Activated CD8-positive, alpha-beta T cell treated with anti-CD3 and anti-CD28 coated beads, Interleukin-2, amount 10 ng/mL, durations not matched to agents 7 days and 5 days (primary cell): ENCODE measurements at regions not wholly inside any gene's neighbourhood (a gene's known extent, or its start where the extent isn't known, plus 50 kb on each side); places are given as distances from the start of the nearest gene placed in this dataset.

Experiments
- ATAC-seq: fragments of 150-1000 bp; cut with Tn5 transposase; one replicate; pipeline ENCODE4 v1.10.0; 2021; ENCODE audit warnings: moderate library complexity
- CTCF ChIA-PET: fragments of 350-600 bp; sonication (Branson Sonifier 250); formaldehyde crosslinking; loops from one replicate; lab custom pipeline; 2021; ENCODE audit warnings: antibody characterized with exemption; lab: Charles Lee
- POLR2A ChIA-PET: fragments of 350-600 bp; sonication (Branson Sonifier 250); formaldehyde crosslinking; loops from one replicate; lab custom pipeline; 2021; ENCODE audit warnings: antibody characterized with exemption; lab: Charles Lee
- DNase-seq: peaks from one replicate; pipeline ENCODE4 v3.0.0-alpha.2; 2020
- H3K27ac Mint-ChIP-seq: one replicate; pipeline ENCODE4 v1.8.0; 2021; ENCODE audit warnings: mild to moderate bottlenecking, mixed read lengths
- H3K27me3 Mint-ChIP-seq: one replicate; pipeline ENCODE4 v1.8.0; 2021; ENCODE audit warnings: low read depth, mixed read lengths
- H3K36me3 Mint-ChIP-seq: one replicate; pipeline ENCODE4 v1.8.0; 2021; ENCODE audit warnings: low read depth, mixed read lengths
- H3K4me1 Mint-ChIP-seq: one replicate; pipeline ENCODE4 v1.8.0; 2021; ENCODE audit warnings: low read depth, mixed read lengths
- H3K4me3 Mint-ChIP-seq: one replicate; pipeline ENCODE4 v1.8.0; 2021; ENCODE audit warnings: mild to moderate bottlenecking, mixed read lengths
- H3K9me3 Mint-ChIP-seq: one replicate; pipeline ENCODE4 v1.8.0; 2022; ENCODE audit warnings: mixed read lengths; ENCODE audit not compliant: insufficient read depth

- no peak for DNase-seq
- Mint-ChIP-seq H3K36me3 (no peaks in the 10 kb centered on the region), H3K27ac (no peak overlapping the region), H3K4me3 (no peak overlapping the region), H3K9me3 (no peaks in the 10 kb centered on the region), H3K27me3 (no peaks in the 10 kb centered on the region), H3K4me1 (no peaks in the 10 kb centered on the region)
- POLR2A ChIA-PET, result no interaction called here
- no peak for ATAC-seq
- CTCF ChIA-PET, result no interaction called here
These were observed 140.4 kb upstream of the BMPER start for GRCh38 chr7:33764752-33765451.

- ChIA-PET CTCF (no interaction called here), POLR2A (no interaction called here)
- Mint-ChIP-seq H3K9me3 (no peaks in the 10 kb centered on the region), H3K27ac (no peak overlapping the region), H3K4me1 (no peaks in the 10 kb centered on the region), H3K36me3 (no peaks in the 10 kb centered on the region), H3K4me3 (no peak overlapping the region), H3K27me3 (no peaks in the 10 kb centered on the region)
- DNase-seq (no peak), ATAC-seq (no peak)
These were observed 138.9 kb upstream of the BMPER start for GRCh38 chr7:33766405-33766804.

- ChIA-PET POLR2A (no interaction called here), CTCF (interaction anchor here (1.1 kb wide), 1 partner anchor 12 kb away, joined by 7 read pairs; no protein-coding TSS in a partner anchor)
- Mint-ChIP-seq H3K36me3 (no peaks in the 10 kb centered on the region), H3K4me1 (no peaks in the 10 kb centered on the region), H3K27ac (no peak overlapping the region), H3K9me3 (no peaks in the 10 kb centered on the region), H3K27me3 (peaks cover 3% of the 10 kb centered on the region), H3K4me3 (no peak overlapping the region)
- DNase-seq, result no peak
- ATAC-seq, result no peak
These were observed 135.4 kb upstream of the BMPER start for GRCh38 chr7:33769930-33770329.

- Mint-ChIP-seq H3K36me3 (no peaks in the 10 kb centered on the region), H3K4me1 (no peaks in the 10 kb centered on the region), H3K9me3 (no peaks in the 10 kb centered on the region), H3K4me3 (no peak overlapping the region), H3K27me3 (peaks cover 3% of the 10 kb centered on the region), H3K27ac (no peak overlapping the region)
- ATAC-seq, result no peak
- no peak for DNase-seq
- ChIA-PET POLR2A (no interaction called here), CTCF (interaction anchor here (1.1 kb wide), 1 partner anchor 12 kb away, joined by 7 read pairs; no protein-coding TSS in a partner anchor)
These were observed 134.8 kb upstream of the BMPER start for GRCh38 chr7:33770576-33770975.

DNA sequence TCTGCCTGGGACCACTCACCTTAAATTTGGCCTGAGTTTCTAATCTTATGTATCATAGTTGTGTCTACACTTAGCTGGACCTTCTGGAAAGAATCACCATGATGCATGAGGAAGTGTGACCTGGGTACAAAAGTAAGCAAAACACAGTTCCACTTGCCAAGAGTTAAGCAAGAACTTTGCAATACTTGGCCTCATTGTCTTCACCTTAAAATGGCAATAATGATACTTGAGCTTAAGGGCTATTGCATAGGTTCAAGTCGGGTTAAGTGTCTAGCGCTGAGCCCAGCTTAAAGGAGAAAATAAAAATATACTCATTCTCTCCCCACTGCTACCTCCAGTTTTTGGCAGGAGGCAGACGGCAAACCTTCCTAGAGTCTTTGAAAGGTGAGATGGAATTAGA lies 133.9 kb upstream of the BMPER start:
- CTCF ChIA-PET, result interaction anchor here (1.2 kb wide), 1 partner anchor 35 kb away, joined by 3 read pairs; no protein-coding TSS in a partner anchor
- DNase-seq, result no peak
- Mint-ChIP-seq H3K27me3 (peaks cover 3% of the 10 kb centered on the region), H3K36me3 (no peaks in the 10 kb centered on the region), H3K4me1 (no peaks in the 10 kb centered on the region), H3K4me3 (no peak overlapping the region), H3K27ac (no peak overlapping the region), H3K9me3 (no peaks in the 10 kb centered on the region)
- POLR2A ChIA-PET, result no interaction called here
- ATAC-seq, result no peak

GRCh38 chr7:33773053-33773452 lies 132.3 kb upstream of the BMPER start:
- Mint-ChIP-seq H3K4me3 (no peak overlapping the region), H3K36me3 (no peaks in the 10 kb centered on the region), H3K9me3 (no peaks in the 10 kb centered on the region), H3K4me1 (no peaks in the 10 kb centered on the region), H3K27ac (no peak overlapping the region), H3K27me3 (peaks cover 3% of the 10 kb centered on the region)
- ATAC-seq, result no peak
- CTCF ChIA-PET, result no interaction called here
- POLR2A ChIA-PET, result no interaction called here
- DNase-seq, result no peak

- H3K9me3 Mint-ChIP-seq, result no peaks in the 10 kb centered on the region
- ChIA-PET POLR2A (no interaction called here), CTCF (no interaction called here)
- ATAC-seq (no peak), DNase-seq (no peak)
- peaks cover 3% of the 10 kb centered on the region for H3K27me3 Mint-ChIP-seq
- no peak overlapping the region for H3K4me3 Mint-ChIP-seq
- H3K27ac Mint-ChIP-seq, result no peak overlapping the region
- no peaks in the 10 kb centered on the region for H3K4me1 Mint-ChIP-seq
- H3K36me3 Mint-ChIP-seq, result no peaks in the 10 kb centered on the region
These were observed 130.4 kb upstream of the BMPER start for GRCh38 chr7:33774762-33775523.

GRCh38 chr7:33775790-33776189 lies 129.5 kb upstream of the BMPER start:
- Mint-ChIP-seq H3K9me3 (no peaks in the 10 kb centered on the region), H3K27me3 (peaks cover 3% of the 10 kb centered on the region), H3K36me3 (no peaks in the 10 kb centered on the region), H3K4me1 (no peaks in the 10 kb centered on the region), H3K27ac (no peak overlapping the region), H3K4me3 (no peak overlapping the region)
- CTCF ChIA-PET, result no interaction called here
- DNase-seq, result no peak
- ATAC-seq, result no peak
- POLR2A ChIA-PET, result no interaction called here

- DNase-seq (no peak), ATAC-seq (no peak)
- H3K4me3 Mint-ChIP-seq, result no peak overlapping the region
- H3K9me3 Mint-ChIP-seq, result no peaks in the 10 kb centered on the region
- H3K27ac Mint-ChIP-seq, result no peak overlapping the region
- ChIA-PET CTCF (no interaction called here), POLR2A (no interaction called here)
- peaks cover 3% of the 10 kb centered on the region for H3K27me3 Mint-ChIP-seq
- no peaks in the 10 kb centered on the region for H3K36me3 Mint-ChIP-seq
- H3K4me1 Mint-ChIP-seq, result no peaks in the 10 kb centered on the region
These were observed 128.6 kb upstream of the BMPER start for GRCh38 chr7:33776788-33777187.

- CTCF ChIA-PET, result no interaction called here
- no peak overlapping the region for H3K4me3 Mint-ChIP-seq
These were observed 127.1 kb upstream of the BMPER start for GRCh38 chr7:33778195-33778594.

GRCh38 chr7:33779216-33779615 lies 126.1 kb upstream of the BMPER start:
- H3K4me3 Mint-ChIP-seq, result no peak overlapping the region
- ChIA-PET CTCF (no interaction called here), POLR2A (no interaction called here)
- ATAC-seq (no peak), DNase-seq (no peak)
- no peaks in the 10 kb centered on the region for H3K27me3 Mint-ChIP-seq
- H3K36me3 Mint-ChIP-seq, result no peaks in the 10 kb centered on the region
- H3K27ac Mint-ChIP-seq, result no peak overlapping the region
- peaks cover 2% of the 10 kb centered on the region for H3K4me1 Mint-ChIP-seq
- no peaks in the 10 kb centered on the region for H3K9me3 Mint-ChIP-seq

More at GRCh38 chr7:33778195-33778594, 127.1 kb upstream of the BMPER start:
- Mint-ChIP-seq H3K9me3 (no peaks in the 10 kb centered on the region), H3K27ac (no peak overlapping the region), H3K36me3 (no peaks in the 10 kb centered on the region), H3K4me1 (peaks cover 2% of the 10 kb centered on the region), H3K27me3 (peaks cover 3% of the 10 kb centered on the region)
- no peak for ATAC-seq
- POLR2A ChIA-PET, result no interaction called here
- no peak for DNase-seq

DNA sequence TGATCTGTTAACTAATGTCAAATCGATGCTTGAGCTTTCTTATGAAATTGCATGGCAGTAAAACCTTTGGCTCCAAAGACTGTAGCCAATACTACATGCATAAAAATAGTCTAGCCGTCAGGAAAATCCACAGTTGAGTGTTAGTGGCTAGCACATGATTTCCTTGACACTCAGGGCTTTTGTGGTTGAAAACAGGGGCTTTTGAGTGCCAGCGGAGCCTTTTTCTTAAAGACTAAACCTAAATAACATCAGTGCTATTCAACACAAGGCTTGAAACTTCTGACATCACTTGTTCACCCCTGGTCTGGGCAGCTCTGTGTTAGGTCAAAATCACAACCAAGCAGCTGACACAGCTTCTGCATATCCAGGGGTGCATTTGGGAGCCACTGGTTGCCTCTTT lies 124.2 kb upstream of the BMPER start:
- POLR2A ChIA-PET, result no interaction called here
- DNase-seq, result no peak
- Mint-ChIP-seq H3K9me3 (no peaks in the 10 kb centered on the region), H3K27me3 (no peaks in the 10 kb centered on the region), H3K4me1 (peaks cover 2% of the 10 kb centered on the region), H3K36me3 (no peaks in the 10 kb centered on the region), H3K4me3 (no peak overlapping the region), H3K27ac (no peak overlapping the region)
- CTCF ChIA-PET, result no interaction called here
- ATAC-seq, result no peak
